Ascending aorta (tissue), 2 donors: ENCODE measurements at regions not wholly inside any gene's neighbourhood (a gene's known extent, or its start where the extent isn't known, plus 50 kb on each side); places are given as distances from the start of the nearest gene placed in this dataset.

Source experiments
- DNase-seq, 2 donors: peaks; one replicate each; pipeline ENCODE4 v3.0.0-alpha.2; 2019; ENCODE audit warnings: low spot score in 2 of 2
- H3K27ac ChIP-seq, 2 donors: fragments of 200-600 bp; sonication (generic); one replicate each; pipeline ENCODE4 v1.5.1; 2016 to 2017; ENCODE audit warnings: mild to moderate bottlenecking in 1 of 2
- H3K27me3 ChIP-seq: fragments of 200-600 bp; sonication (generic); one replicate; pipeline ENCODE4 v1.5.1; 2017
- H3K36me3 ChIP-seq, 2 donors: fragments of 200-600 bp; sonication (generic); one replicate each; pipeline ENCODE4 v1.5.1; 2016
- H3K4me1 ChIP-seq, 2 donors: fragments of 200-600 bp; sonication (generic); one replicate each; pipeline ENCODE4 v1.5.1; 2016 to 2017; ENCODE audit warnings: mild to moderate bottlenecking in 1 of 2
- H3K4me3 ChIP-seq, 2 donors: fragments of 200-600 bp; sonication (generic); one replicate each; pipeline ENCODE4 v1.5.1; 2016 to 2017; ENCODE audit warnings: mild to moderate bottlenecking in 1 of 2
- H3K9me3 ChIP-seq, 2 donors: fragments of 200-600 bp; sonication (generic); one replicate each; pipeline ENCODE4 v1.5.1; 2016
- CTCF ChIP-seq, 3 experiments: fragments of 200-600 bp in 2 of 3; fragments of 450-650 bp in 1 of 3; sonication (generic) in 2 of 3; IDR thresholded peaks; one replicate each; pipeline ENCODE4 v1.5.1; 2016 to 2019; ENCODE audit warnings: antibody characterized with exemption in 3 of 3, mild to moderate bottlenecking in 1 of 3, moderate library complexity in 1 of 3
- intact Hi-C: fragments of 100-400 bp; cut with DNase I; formaldehyde crosslinking; loops from one replicate; pipeline ENCODE4 v1.15.1; 2023

GRCh38 chr13:60974296-60974695, 441.4 kb downstream of the PCDH20 start:
- no peak for DNase-seq
- TF ChIP-seq CTCF (IDR thresholded peaks at IDR 0.05): no peak
- Histone ChIP-seq H3K9me3 (no peaks in the 10 kb centered on the region), H3K4me1 (no peaks in the 10 kb centered on the region), H3K36me3 (no peaks in the 10 kb centered on the region), H3K4me3 (no peak overlapping the region), H3K27ac (no peak overlapping the region), H3K27me3 (no peaks in the 10 kb centered on the region)
- intact Hi-C loops: no loop called here

- no peak overlapping the region for H3K4me3 ChIP-seq
- DNase-seq: no peak
- H3K4me1 ChIP-seq: no peaks in the 10 kb centered on the region
- no peak overlapping the region for H3K27ac ChIP-seq
- TF ChIP-seq CTCF (IDR thresholded peaks at IDR 0.05): no peak
- no peaks in the 10 kb centered on the region for H3K9me3 ChIP-seq
- intact Hi-C loops: no loop called here
- no peaks in the 10 kb centered on the region for H3K27me3 ChIP-seq
- no peaks in the 10 kb centered on the region for H3K36me3 ChIP-seq
Observed at GRCh38 chr13:60973529-60973928, 442.1 kb downstream of the PCDH20 start.

GRCh38 chr13:60970736-60971135, 444.9 kb downstream of the PCDH20 start:
- Histone ChIP-seq H3K36me3 (no peaks in the 10 kb centered on the region), H3K4me1 (no peaks in the 10 kb centered on the region), H3K27me3 (no peaks in the 10 kb centered on the region), H3K27ac (no peak overlapping the region), H3K4me3 (no peak overlapping the region), H3K9me3 (no peaks in the 10 kb centered on the region)
- intact Hi-C loops: no loop called here
- TF ChIP-seq CTCF (IDR thresholded peaks at IDR 0.05): no peak
- no peak for DNase-seq

GRCh38 chr13:60969656-60970055, 446.0 kb downstream of the PCDH20 start:
- Histone ChIP-seq H3K27ac (no peak overlapping the region), H3K9me3 (no peaks in the 10 kb centered on the region), H3K27me3 (no peaks in the 10 kb centered on the region), H3K36me3 (no peaks in the 10 kb centered on the region), H3K4me1 (no peaks in the 10 kb centered on the region), H3K4me3 (no peak overlapping the region)
- no peak for TF ChIP-seq CTCF (IDR thresholded peaks at IDR 0.05)
- intact Hi-C loops: no loop called here
- no peak for DNase-seq

GRCh38 chr13:60959427-60959826, 456.2 kb downstream of the PCDH20 start:
- DNase-seq: no peak
- intact Hi-C loops: no loop called here
- Histone ChIP-seq H3K27ac (no peak overlapping the region), H3K27me3 (no peaks in the 10 kb centered on the region), H3K36me3 (no peaks in the 10 kb centered on the region), H3K4me1 (no peaks in the 10 kb centered on the region), H3K4me3 (no peak overlapping the region), H3K9me3 (peaks cover 0 to 3% of the 10 kb centered on the region in 2 donors)
- no peak for TF ChIP-seq CTCF (IDR thresholded peaks at IDR 0.05)

GRCh38 chr13:60957816-60958215, 457.8 kb downstream of the PCDH20 start:
- no peak for DNase-seq
- Histone ChIP-seq H3K9me3 (peaks cover 0 to 3% of the 10 kb centered on the region in 2 donors), H3K27ac (no peak overlapping the region), H3K4me3 (no peak overlapping the region), H3K27me3 (no peaks in the 10 kb centered on the region), H3K4me1 (no peaks in the 10 kb centered on the region), H3K36me3 (no peaks in the 10 kb centered on the region)
- no peak for TF ChIP-seq CTCF (IDR thresholded peaks at IDR 0.05)
- intact Hi-C loops: no loop called here
